Stimulated activated CD8-positive, alpha-beta memory T cell treated with anti-CD3 and anti-CD28 coated beads, Interleukin-7, amount 100 ng/mL, for 48 hours (primary cell): ENCODE measurements at regions not wholly inside any gene's neighbourhood (a gene's known extent, or its start where the extent isn't known, plus 50 kb on each side); places are given as distances from the start of the nearest gene placed in this dataset.
"Not testable (repeated sequence)": the region's sequence is repeated elsewhere in the genome, so short reads cannot be mapped to it uniquely, and the experiment has no call there.

ENCODE experiments used
- DNase-seq, 2 donors: peaks; one replicate each; pipeline ENCODE4 v3.0.0-alpha.2; 2020; ENCODE audit warnings: low read depth in 1 of 2; ENCODE audit errors: extremely low read depth in 1 of 2

DNA sequence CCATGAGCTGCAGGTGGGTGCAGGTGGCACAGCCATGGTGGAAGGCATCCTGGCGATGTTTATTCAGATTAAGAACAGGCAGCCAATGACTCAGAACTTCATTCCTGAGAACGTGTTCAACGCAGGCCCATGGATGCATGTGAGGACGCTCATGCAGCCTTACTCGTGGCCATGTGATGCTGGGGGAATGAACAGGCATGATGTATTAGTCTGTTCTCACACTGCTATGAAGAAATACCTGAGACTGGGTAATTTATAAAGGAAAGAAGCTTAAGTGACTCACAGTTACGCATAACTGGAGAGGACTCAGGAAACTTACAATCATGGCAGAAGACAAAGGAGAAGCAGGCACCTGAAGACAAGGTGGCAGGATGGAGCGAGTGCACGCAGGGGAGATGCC, 146.6 kb downstream of the RNASET2 start:
- no peak for DNase-seq

DNA sequence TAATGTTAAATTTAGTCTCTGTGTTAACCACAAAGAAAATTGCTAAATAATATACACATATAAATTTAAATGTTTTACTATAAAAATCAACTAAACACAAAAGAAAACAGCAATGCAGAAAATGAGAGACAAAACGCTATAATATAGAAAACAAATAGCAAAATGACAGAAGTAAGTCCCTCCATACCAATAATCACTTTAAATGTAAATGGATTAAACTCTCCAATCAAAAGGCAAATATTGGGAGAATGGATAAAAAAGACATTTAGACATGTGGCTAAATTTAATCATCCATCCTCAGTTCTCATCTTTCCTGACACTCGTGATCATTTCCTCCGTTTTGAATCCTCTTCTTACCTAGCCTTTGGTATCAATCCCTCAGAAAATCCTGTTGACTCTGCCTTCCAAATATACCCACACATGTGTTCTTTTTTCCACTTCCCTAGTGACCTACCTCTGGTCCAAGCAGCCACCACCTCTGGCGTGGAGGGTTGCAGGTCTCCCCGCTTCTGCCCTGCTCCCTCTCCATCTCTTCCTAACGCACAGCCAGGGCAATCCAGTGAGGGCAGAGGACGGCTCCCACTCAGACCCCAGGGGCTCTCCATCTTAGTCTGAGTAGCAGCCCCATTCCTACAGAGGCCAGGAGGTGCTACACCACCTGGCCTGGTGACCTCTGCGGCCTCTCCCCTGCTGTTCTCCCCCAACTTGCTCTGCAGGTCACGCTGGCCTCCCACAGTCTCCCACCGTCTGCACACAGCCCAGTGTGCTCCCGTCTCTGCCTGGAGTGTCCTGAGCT, 149.2 kb downstream of the RNASET2 start:
- no peak for DNase-seq

GRCh38 chr6:166806217-166806838, 150.0 kb downstream of the RNASET2 start:
- DNase-seq, result no peak

GRCh38 chr6:166803471-166803870, 152.9 kb downstream of the RNASET2 start:
- DNase-seq, result no peak

GRCh38 chr6:166802401-166802800, 153.9 kb downstream of the RNASET2 start:
- no peak for DNase-seq

- DNase-seq, result no peak
These were observed 156.2 kb downstream of the RNASET2 start for GRCh38 chr6:166800137-166800536.

GRCh38 chr6:166798652-166799051, 157.7 kb downstream of the RNASET2 start:
- no peak for DNase-seq

GRCh38 chr6:166796610-166797009, 159.7 kb downstream of the RNASET2 start:
- no peak for DNase-seq

DNA sequence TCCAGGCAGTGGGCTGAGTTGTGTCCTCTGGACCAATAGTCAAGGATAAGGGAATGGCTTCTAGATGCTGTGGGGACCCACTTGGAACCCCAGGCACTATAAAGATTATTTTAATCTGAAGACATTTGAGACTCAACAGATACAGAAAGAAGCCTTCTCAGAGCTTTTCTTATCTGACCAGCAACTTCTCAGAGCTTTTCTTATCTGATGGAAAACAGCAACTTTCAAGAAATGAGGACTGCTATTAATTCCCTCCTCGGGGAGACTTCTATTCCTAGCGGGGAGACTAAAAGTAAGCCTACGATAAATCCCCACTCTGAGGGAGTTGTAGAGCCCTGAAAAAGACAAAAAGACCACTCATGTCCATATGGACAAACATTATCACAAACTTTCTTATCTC, 160.5 kb downstream of the RNASET2 start:
- DNase-seq, result no peak

GRCh38 chr6:166790808-166791207, 163.8 kb upstream of the RPS6KA2 start:
- not testable (repeated sequence) for DNase-seq

GRCh38 chr6:166788846-166789529, 161.9 kb upstream of the RPS6KA2 start:
- not testable (repeated sequence) for DNase-seq

DNA sequence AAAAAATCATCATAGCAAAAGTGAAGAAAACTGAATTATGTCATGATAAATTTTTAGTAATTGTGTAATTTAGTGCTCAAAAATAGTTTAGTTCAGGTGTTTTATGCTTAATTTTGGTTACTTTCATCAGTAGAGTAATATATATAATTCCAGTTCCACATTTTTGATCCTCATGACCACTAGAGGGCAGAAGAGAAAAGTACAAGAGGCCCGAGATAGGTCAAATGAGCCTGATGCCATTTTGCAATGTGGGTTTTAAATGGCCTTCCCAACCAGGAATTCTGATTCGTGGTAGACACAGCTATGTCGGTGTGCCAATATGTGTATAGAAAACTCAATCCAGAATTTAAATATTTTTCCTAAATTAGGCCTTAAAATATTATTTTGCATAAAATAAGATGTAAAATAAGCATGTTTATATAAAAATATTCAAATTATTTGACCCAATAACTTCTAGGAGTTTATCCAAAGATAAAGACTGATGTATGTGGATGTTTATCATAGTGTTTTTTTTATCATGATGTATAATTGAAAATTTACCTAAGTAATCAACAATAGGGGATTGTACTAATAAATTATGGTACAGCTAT, 159.7 kb upstream of the RPS6KA2 start:
- no peak for DNase-seq

DNA sequence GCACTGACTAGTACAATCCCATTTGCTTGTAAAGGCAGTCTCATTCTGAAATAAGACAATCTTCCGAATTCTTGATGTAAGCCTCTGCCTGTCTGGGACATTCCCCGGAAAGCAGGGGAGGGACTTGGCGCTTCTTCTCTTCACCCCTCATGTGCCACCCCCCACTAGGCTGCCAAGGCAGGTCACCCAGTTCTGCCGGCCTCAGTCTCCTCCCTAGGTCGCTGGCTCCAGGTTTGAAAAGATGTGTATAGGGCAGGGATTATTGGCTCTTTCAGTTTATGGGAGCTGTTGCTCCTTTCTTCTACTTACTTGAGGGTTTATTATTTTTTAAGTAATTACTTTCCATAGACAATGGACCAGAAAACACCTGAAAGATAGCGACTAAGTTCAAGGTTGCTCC, 158.1 kb upstream of the RPS6KA2 start:
- no peak for DNase-seq

GRCh38 chr6:166784691-166785090, 157.6 kb upstream of the RPS6KA2 start:
- DNase-seq, result no peak

DNA sequence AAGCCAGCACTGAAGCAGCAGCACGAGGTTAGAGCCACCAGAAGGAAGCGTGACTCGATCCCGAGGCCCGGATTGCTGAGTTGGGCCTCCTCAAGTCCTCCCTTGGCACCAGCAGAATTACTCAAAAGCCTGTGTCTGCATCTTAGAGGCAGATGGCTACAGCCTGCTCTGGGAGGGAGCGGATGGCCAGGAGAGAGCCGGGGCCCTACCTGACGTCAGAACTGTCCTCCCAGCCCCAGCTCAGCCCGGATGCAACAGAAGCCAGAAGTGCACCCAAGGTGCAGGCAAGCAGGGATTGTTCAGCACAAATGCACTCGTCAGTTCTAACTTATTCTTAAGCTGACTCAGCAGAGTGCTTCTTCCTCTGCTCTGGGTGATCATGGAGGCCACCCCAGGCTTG, 155.5 kb upstream of the RPS6KA2 start:
- no peak for DNase-seq

GRCh38 chr6:166781331-166781730, 154.3 kb upstream of the RPS6KA2 start:
- DNase-seq, result no peak

DNA sequence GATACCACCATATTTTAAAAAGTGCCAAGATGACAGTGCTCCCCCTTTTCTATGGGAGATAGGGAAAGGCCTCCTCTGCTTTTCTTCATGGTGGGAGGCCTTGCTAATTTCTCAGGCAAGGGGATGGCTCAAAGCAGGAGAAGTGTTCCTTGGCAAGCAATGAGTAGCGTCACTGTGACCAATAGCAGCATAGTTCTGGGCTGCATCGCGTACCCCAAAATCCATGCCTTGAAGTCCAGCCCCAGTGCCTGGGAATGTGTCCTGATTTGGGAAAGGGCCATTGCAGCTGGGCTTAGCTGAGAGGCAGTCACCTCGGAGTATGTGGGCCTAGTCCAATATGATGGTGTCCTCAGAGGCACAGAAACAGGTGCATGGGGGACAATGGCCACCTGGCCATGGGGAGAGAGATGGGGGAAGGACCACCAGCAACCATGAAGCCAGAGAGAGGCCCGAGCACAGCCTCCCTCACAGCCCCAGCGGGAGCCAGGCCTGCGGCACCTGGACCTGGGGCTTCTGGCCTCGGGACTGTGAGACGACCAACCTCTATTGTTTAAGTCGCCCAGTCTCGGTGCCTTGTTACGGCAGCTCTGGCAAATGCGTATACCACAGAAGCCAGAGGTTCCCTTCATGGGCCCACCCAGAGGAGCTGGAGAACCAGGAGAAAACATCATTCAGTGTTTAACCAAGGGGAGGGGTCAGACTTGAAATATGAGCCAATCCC, 153.1 kb upstream of the RPS6KA2 start:
- no peak for DNase-seq

DNA sequence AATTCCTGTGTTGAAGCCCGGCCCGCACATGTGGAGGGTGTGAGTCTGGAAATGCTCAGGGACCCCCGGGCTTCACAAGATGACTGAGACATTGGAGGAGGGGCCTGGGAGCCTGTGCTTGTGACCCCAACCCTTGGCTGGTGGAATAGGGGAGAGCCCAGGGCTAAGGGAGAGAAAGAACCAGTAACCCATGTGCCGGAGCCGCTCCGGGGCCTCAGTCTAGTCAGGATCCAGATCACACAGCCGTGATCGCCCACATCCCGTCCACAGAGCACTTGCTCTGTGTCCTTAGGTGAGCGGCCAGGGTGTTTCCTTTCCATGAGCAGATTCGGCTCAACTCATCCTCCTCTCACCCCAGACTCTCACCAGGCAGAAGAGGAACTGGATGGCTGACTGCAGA, 152.3 kb upstream of the RPS6KA2 start:
- DNase-seq, result no peak

- no peak for DNase-seq
These were observed 151.7 kb upstream of the RPS6KA2 start for GRCh38 chr6:166778776-166779175.

- no peak for DNase-seq
These were observed 151.0 kb upstream of the RPS6KA2 start for GRCh38 chr6:166778046-166778445.

DNA sequence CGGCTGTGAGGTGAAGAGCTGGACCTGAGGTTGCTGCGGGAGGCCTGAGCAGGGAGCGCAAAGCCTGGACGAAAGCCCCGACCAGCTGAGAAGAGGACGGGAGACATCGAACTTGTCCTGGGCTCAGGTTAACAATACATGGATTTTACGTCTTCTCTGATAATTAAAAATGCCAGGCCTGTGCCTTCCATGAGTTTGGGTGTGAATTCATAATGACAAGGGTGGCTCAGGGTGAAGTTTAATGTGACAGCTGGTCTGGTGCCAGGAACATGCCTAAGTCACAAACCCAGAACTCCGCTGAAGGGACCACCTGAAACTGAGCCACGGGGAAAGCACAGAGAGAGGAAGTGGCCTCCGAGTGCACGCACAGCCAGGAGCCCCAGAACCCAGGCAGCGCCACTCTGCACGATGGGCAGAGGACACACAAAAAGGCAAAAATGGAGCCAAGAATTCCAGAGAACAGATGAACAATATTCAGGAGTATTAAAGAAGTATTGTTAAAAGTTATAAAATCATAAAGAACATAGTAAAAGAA, 150.1 kb upstream of the RPS6KA2 start:
- DNase-seq, result no peak
